MM.1S (cell line): ENCODE measurements at regions not wholly inside any gene's neighbourhood (a gene's known extent, or its start where the extent isn't known, plus 50 kb on each side); places are given as distances from the start of the nearest gene placed in this dataset.

Experiments used
- CTCF ChIP-seq: fragments of 300-600 bp; sonication (generic); IDR thresholded peaks from 2 replicates; pipeline ENCODE4 v1.5.1; 2016; ENCODE audit warnings: antibody characterized with exemption, low read length, mixed read lengths
- EZH2 ChIP-seq: fragments of 300-600 bp; sonication (generic); optimal IDR thresholded peaks from 2 replicates; pipeline ENCODE3; 2017; ENCODE audit warnings: low read depth, mild to moderate bottlenecking, antibody characterized with exemption, low read length, mixed read lengths

GRCh38 chr4:24339260-24339659 lies 245.1 kb downstream of the DHX15 start:
- no peak for TF ChIP-seq CTCF
- TF ChIP-seq EZH2, result no peak
